ENCODE measurements at regions not wholly inside any gene's neighbourhood (a gene's known extent, or its start where the extent isn't known, plus 50 kb on each side); places are given as distances from the start of the nearest gene placed in this dataset.

GRCh38 chr12:31872831-31873604 is 86.2 kb upstream of the RESF1 start:
- no peak overlapping the region for H3K4me3 ChIP-seq
- no peak for DNase-seq
- peak overlapping the region in 1 of 8 donors; percentile 90 for H3K27ac ChIP-seq
- TF ChIP-seq CTCF (IDR thresholded peaks at IDR 0.05 in 8 of 11, conservative IDR thresholded peaks at IDR 0.05 in 3 of 11): no peak
- no peak for TF ChIP-seq POLR2AphosphoS5 (IDR thresholded peaks at IDR 0.05)
- TF ChIP-seq POLR2A (IDR thresholded peaks at IDR 0.05): no peak
- H3K4me1 ChIP-seq: peaks cover 13 to 61% (median 43%) of the 10 kb centered on the region in 6 donors
- H3K9me3 ChIP-seq: peaks cover 0 to 19% (median 2%) of the 10 kb centered on the region in 8 donors
- 82 to 90% (median 88%) methylated on average over 19 of the region's 19 CpGs for WGBS, 5 donors
- intact Hi-C loops (cut with DNase I; ENCODE audit: low total_unique reads): no loop called here
- peaks cover 0 to 27% (median 2%) of the 10 kb centered on the region in 6 donors for H3K36me3 ChIP-seq
- H3K27me3 ChIP-seq (replicated peaks in 1 of 7): no peaks in the 10 kb centered on the region

GRCh38 chr12:31869972-31870371 is 89.2 kb upstream of the RESF1 start:
- 76 to 94% (median 83%) methylated on average over 2 of the region's 2 CpGs for WGBS, 5 donors
- H3K27ac ChIP-seq: peak overlapping the region in 3 of 8 donors; percentile 8 to 49 (median 13)

GRCh38 chr12:31868965-31869364 is 90.2 kb upstream of the RESF1 start:
- Histone ChIP-seq H3K27me3 (replicated peaks in 1 of 7) (no peaks in the 10 kb centered on the region), H3K27ac (peak overlapping the region in 3 of 8 donors; percentile 1 to 49 (median 13)), H3K4me3 (no peak overlapping the region), H3K4me1 (peaks cover 0 to 40% (median 10%) of the 10 kb centered on the region in 6 donors), H3K36me3 (peaks cover 0 to 16% (median 2%) of the 10 kb centered on the region in 6 donors), H3K9me3 (peaks cover 0 to 37% (median 7%) of the 10 kb centered on the region in 8 donors)
- no peak for DNase-seq
- WGBS, 5 donors: 41 to 55% (median 46%) methylated on average over 2 of the region's 2 CpGs
- TF ChIP-seq POLR2AphosphoS5 (IDR thresholded peaks at IDR 0.05): no peak
- TF ChIP-seq POLR2A (IDR thresholded peaks at IDR 0.05): no peak
- intact Hi-C loops (cut with DNase I; ENCODE audit: low total_unique reads): no loop called here

More at GRCh38 chr12:31869972-31870371, 89.2 kb upstream of the RESF1 start:
- no peaks in the 10 kb centered on the region for H3K27me3 ChIP-seq (replicated peaks in 1 of 7)
- intact Hi-C loops (cut with DNase I; ENCODE audit: low total_unique reads): no loop called here
- peaks cover 0 to 22% (median 2%) of the 10 kb centered on the region in 6 donors for H3K36me3 ChIP-seq
- peaks cover 4 to 50% (median 18%) of the 10 kb centered on the region in 6 donors for H3K4me1 ChIP-seq
- DNase-seq: no peak
- TF ChIP-seq CTCF (IDR thresholded peaks at IDR 0.05 in 8 of 11, conservative IDR thresholded peaks at IDR 0.05 in 3 of 11) (no peak), POLR2A (IDR thresholded peaks at IDR 0.05) (no peak), POLR2AphosphoS5 (IDR thresholded peaks at IDR 0.05) (no peak)
- H3K9me3 ChIP-seq: peaks cover 0 to 35% (median 7%) of the 10 kb centered on the region in 8 donors
- no peak overlapping the region for H3K4me3 ChIP-seq

- peak overlapping the region in 3 of 8 donors; percentile 21 to 26 (median 26) for H3K27ac ChIP-seq
- H3K4me1 ChIP-seq: peaks cover 0 to 39% (median 9%) of the 10 kb centered on the region in 6 donors
- peaks cover 0 to 28% (median 7%) of the 10 kb centered on the region in 8 donors for H3K9me3 ChIP-seq
- no peak overlapping the region for H3K4me3 ChIP-seq
- no peak for DNase-seq
- peaks cover 0 to 2% (median 0%) of the 10 kb centered on the region in 6 donors for H3K36me3 ChIP-seq
- no peaks in the 10 kb centered on the region for H3K27me3 ChIP-seq (replicated peaks in 1 of 7)
- intact Hi-C loops (cut with DNase I; ENCODE audit: low total_unique reads): no loop called here
- no peak for TF ChIP-seq POLR2AphosphoS5 (IDR thresholded peaks at IDR 0.05)
- no peak for TF ChIP-seq POLR2A (IDR thresholded peaks at IDR 0.05)
- TF ChIP-seq CTCF (IDR thresholded peaks at IDR 0.05 in 8 of 11, conservative IDR thresholded peaks at IDR 0.05 in 3 of 11): no peak
Measured at GRCh38 chr12:31867292-31867691, 91.9 kb upstream of the RESF1 start.

Data from spleen (tissue), 11 donors.